OCI-LY7 (cell line): ENCODE measurements at regions not wholly inside any gene's neighbourhood (a gene's known extent, or its start where the extent isn't known, plus 50 kb on each side); places are given as distances from the start of the nearest gene placed in this dataset.

Experiments used
- CTCF ChIP-seq: fragments of 200-600 bp; sonication (generic); conservative IDR thresholded peaks from 2 replicates; pipeline ENCODE4 v1.5.1; 2014; ENCODE audit warnings: mild to moderate bottlenecking, antibody characterized with exemption, low read length, moderate library complexity, mixed read lengths
- EZH2phosphoT487 ChIP-seq: fragments of 200-600 bp; sonication (generic); IDR thresholded peaks from 2 replicates; pipeline ENCODE4 v1.6.1; 2018; ENCODE audit warnings: low read depth, borderline replicate concordance, mild to moderate bottlenecking, mixed run types, antibody characterized with exemption, low read length, moderate library complexity, mixed read lengths

- no peak for TF ChIP-seq CTCF
- TF ChIP-seq EZH2phosphoT487: no peak
These were observed 1249.2 kb upstream of the ZEB2 start for GRCh38 chr2:145769011-145769716.
